ENCODE measurements at regions not wholly inside any gene's neighbourhood (a gene's known extent, or its start where the extent isn't known, plus 50 kb on each side); places are given as distances from the start of the nearest gene placed in this dataset.

GRCh38 chr4:104394406-104395167 lies 100.1 kb downstream of the CXXC4 start:
- no peak for DNase-seq
- peaks cover 7% of the 10 kb centered on the region; the same call in 1 of the 2 replicates for H3K4me1 ChIP-seq (ENCODE audit: low read length)
- TF ChIP-seq EZH2phosphoT487 (IDR thresholded peaks at IDR 0.05; ENCODE audit: low read length) (no peak), CTCF (IDR thresholded peaks at IDR 0.05; ENCODE audit: low read length) (no peak), EZH2 (optimal IDR thresholded peaks at IDR 0.05; ENCODE audit: low read depth, low read length) (no peak)
- H3K27ac ChIP-seq (ENCODE audit: low read length) = no peak overlapping the region
- H3K9ac ChIP-seq (ENCODE audit: low read length) = no peak overlapping the region
- H3K27me3 ChIP-seq (replicated peaks; ENCODE audit: insufficient read depth, low read length) = no peaks in the 10 kb centered on the region
- peak overlapping the region; percentile 14; the same call in 1 of the 2 replicates for H3K4me2 ChIP-seq (ENCODE audit: low read depth, low read length)
- no peaks in the 10 kb centered on the region; the same call in 1 of the 2 replicates for H3F3A ChIP-seq (ENCODE audit: insufficient read depth, low read length)
- H3K79me2 ChIP-seq (ENCODE audit: low read length) = no peaks in the 10 kb centered on the region
- H2AFZ ChIP-seq (ENCODE audit: low read length) = no peak overlapping the region
- no peak overlapping the region for H3K4me3 ChIP-seq (ENCODE audit: low read length)
- H4K20me1 ChIP-seq (ENCODE audit: insufficient read depth, low read length) = no peaks in the 10 kb centered on the region
- no peaks in the 10 kb centered on the region for H3K36me3 ChIP-seq (replicated peaks; ENCODE audit: insufficient read depth, low read length)
- H3K9me3 ChIP-seq (replicated peaks; ENCODE audit: insufficient read depth, low read length) = no peaks in the 10 kb centered on the region
- no peaks in the 10 kb centered on the region for H3K9me2 ChIP-seq (replicated peaks; ENCODE audit: insufficient read depth, low read length)

- no peak overlapping the region for H3K4me2 ChIP-seq (ENCODE audit: low read depth, low read length)
- no peaks in the 10 kb centered on the region for H3K79me2 ChIP-seq (ENCODE audit: low read length)
- no peaks in the 10 kb centered on the region for H3K9me2 ChIP-seq (replicated peaks; ENCODE audit: insufficient read depth, low read length)
- no peak overlapping the region for H3K9ac ChIP-seq (ENCODE audit: low read length)
- H2AFZ ChIP-seq (ENCODE audit: low read length) = no peak overlapping the region
- no peaks in the 10 kb centered on the region for H3K27me3 ChIP-seq (replicated peaks; ENCODE audit: insufficient read depth, low read length)
- H3K36me3 ChIP-seq (replicated peaks; ENCODE audit: insufficient read depth, low read length) = no peaks in the 10 kb centered on the region
- H4K20me1 ChIP-seq (ENCODE audit: insufficient read depth, low read length) = no peaks in the 10 kb centered on the region
- DNase-seq = no peak
- H3K9me3 ChIP-seq (replicated peaks; ENCODE audit: insufficient read depth, low read length) = no peaks in the 10 kb centered on the region
- H3K27ac ChIP-seq (ENCODE audit: low read length) = no peak overlapping the region
- TF ChIP-seq EZH2phosphoT487 (IDR thresholded peaks at IDR 0.05; ENCODE audit: low read length) (no peak), EZH2 (optimal IDR thresholded peaks at IDR 0.05; ENCODE audit: low read depth, low read length) (no peak), CTCF (IDR thresholded peaks at IDR 0.05; ENCODE audit: low read length) (no peak)
- H3F3A ChIP-seq (ENCODE audit: insufficient read depth, low read length) = no peaks in the 10 kb centered on the region; the same call in 1 of the 2 replicates
- no peak overlapping the region for H3K4me3 ChIP-seq (ENCODE audit: low read length)
- H3K4me1 ChIP-seq (ENCODE audit: low read length) = peaks cover 7% of the 10 kb centered on the region; the same call in 1 of the 2 replicates
Measured at GRCh38 chr4:104393655-104394324, 100.9 kb downstream of the CXXC4 start.

DNA sequence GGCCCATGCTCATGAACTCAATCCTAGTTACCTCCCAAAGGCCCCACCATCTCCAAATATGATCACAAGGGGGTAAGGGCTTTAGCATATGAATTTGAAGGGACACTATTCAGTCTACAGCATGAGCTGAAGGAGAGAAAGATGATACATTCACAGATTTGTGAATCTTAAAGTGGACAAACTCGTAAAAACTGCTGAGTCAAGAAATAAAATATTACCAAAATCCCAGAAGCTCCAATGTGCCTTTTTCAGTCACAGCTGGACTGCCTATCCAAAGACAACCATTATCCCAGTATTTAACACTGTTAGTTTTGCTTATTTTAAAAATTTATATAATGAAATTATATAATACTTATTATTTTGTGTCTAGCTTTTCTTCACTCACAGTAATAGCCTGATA lies 109.0 kb downstream of the CXXC4 start:
- TF ChIP-seq CTCF (IDR thresholded peaks at IDR 0.05; ENCODE audit: low read length) (no peak), EZH2 (optimal IDR thresholded peaks at IDR 0.05; ENCODE audit: low read depth, low read length) (no peak), EZH2phosphoT487 (IDR thresholded peaks at IDR 0.05; ENCODE audit: low read length) (no peak)
- Histone ChIP-seq H3K27ac (ENCODE audit: low read length) (no peak overlapping the region), H3K79me2 (ENCODE audit: low read length) (no peaks in the 10 kb centered on the region)

More for the DNA sequence above, 109.0 kb downstream of the CXXC4 start:
- Histone ChIP-seq H3K4me1 (ENCODE audit: low read length) (no peaks in the 10 kb centered on the region), H4K20me1 (ENCODE audit: insufficient read depth, low read length) (no peaks in the 10 kb centered on the region), H3K27me3 (replicated peaks; ENCODE audit: insufficient read depth, low read length) (no peaks in the 10 kb centered on the region), H3K9me3 (replicated peaks; ENCODE audit: insufficient read depth, low read length) (no peaks in the 10 kb centered on the region), H3K36me3 (replicated peaks; ENCODE audit: insufficient read depth, low read length) (no peaks in the 10 kb centered on the region), H2AFZ (ENCODE audit: low read length) (no peak overlapping the region), H3K4me2 (ENCODE audit: low read depth, low read length) (no peak overlapping the region), H3K4me3 (ENCODE audit: low read length) (no peak overlapping the region), H3F3A (ENCODE audit: insufficient read depth, low read length) (no peaks in the 10 kb centered on the region), H3K9ac (ENCODE audit: low read length) (no peak overlapping the region), H3K9me2 (replicated peaks; ENCODE audit: insufficient read depth, low read length) (no peaks in the 10 kb centered on the region)
- DNase-seq = no peak

Measured in MM.1S (cell line).